K562 (cell line): ENCODE measurements at regions not wholly inside any gene's neighbourhood (a gene's known extent, or its start where the extent isn't known, plus 50 kb on each side); places are given as distances from the start of the nearest gene placed in this dataset.

Source experiments
- DACH1 ChIP-seq: fragments of 450-650 bp; IDR thresholded peaks from 2 replicates; pipeline ENCODE4 v1.6.1; 2018; ENCODE audit not compliant: partially characterized antibody
- EP300 ChIP-seq: IDR thresholded peaks from 2 replicates; pipeline ENCODE4 v1.6.1; 2012; ENCODE audit warnings: low read length, improper control_type of control experiment
- FOXA1 ChIP-seq: fragments of 450-650 bp; IDR thresholded peaks from 2 replicates; pipeline ENCODE4 v1.6.1; 2016; ENCODE audit warnings: mild to moderate bottlenecking, borderline replicate concordance
- MYNN ChIP-seq, 2 experiments: sonication (generic); formaldehyde crosslinking in 1 of 2; IDR thresholded peaks; 2 replicates each; pipeline versions ENCODE4 v1.5.0 to v1.6.1; 2016 to 2020; ENCODE audit warnings: antibody characterized with exemption in 1 of 2, missing genetic modification reagents in 1 of 2
- NFRKB ChIP-seq: fragments of 450-650 bp; IDR thresholded peaks from 2 replicates; pipeline ENCODE4 v1.6.1; 2016; ENCODE audit warnings: low read depth
- POLR2A ChIP-seq: fragments of 450-650 bp; conservative IDR thresholded peaks from 2 replicates; pipeline ENCODE4 v1.6.1; 2016
- POLR2AphosphoS5 ChIP-seq: IDR thresholded peaks from 2 replicates; pipeline ENCODE4 v1.6.1; 2011; ENCODE audit warnings: mild to moderate bottlenecking, low read depth, low read length, moderate library complexity; ENCODE audit not compliant: control insufficient read depth, insufficient read depth
- TAF1 ChIP-seq: IDR thresholded peaks from 2 replicates; pipeline ENCODE4 v1.6.1; 2011; ENCODE audit warnings: mild to moderate bottlenecking, low read length, moderate library complexity; ENCODE audit not compliant: insufficient read depth, control insufficient read depth, severe bottlenecking; ENCODE audit errors: extremely low read depth
- ZNF324 ChIP-seq: fragments of 250-450 bp; sonication (Bioruptor Pico); IDR thresholded peaks from 2 replicates; pipeline ENCODE4 v1.4.0; 2020; ENCODE audit warnings: mild to moderate bottlenecking
- ZNF589 ChIP-seq: fragments of 200-800 bp; sonication (Bioruptor generic); IDR thresholded peaks from 2 replicates; pipeline ENCODE4 v1.6.1; 2016; ENCODE audit warnings: low read depth, missing genetic modification characterization, missing compliant biosample characterization
- ZNF717 ChIP-seq: fragments of 250-450 bp; sonication (Bioruptor Pico); IDR thresholded peaks from 2 replicates; pipeline ENCODE4 v1.5.0; 2021
- TF ChIP-seq, protein P1 (sequence below), 3 experiments: IDR thresholded peaks in 2 of 3; conservative IDR thresholded peaks in 1 of 3; 2 replicates each; pipeline ENCODE4 v1.5.1; 2011 to 2012; ENCODE audit warnings: low read length in 3 of 3, mild to moderate bottlenecking in 3 of 3, control low read depth in 2 of 3, improper control_type of control experiment in 1 of 3, inconsistent platforms in 1 of 3, low read depth in 1 of 3, mixed read lengths in 1 of 3, moderate library complexity in 1 of 3; ENCODE audit not compliant: insufficient read depth in 2 of 3
- TF ChIP-seq, protein P2 (sequence below), 2 experiments: fragments of 450-650 bp in 1 of 2; IDR thresholded peaks; 2 replicates each; pipeline ENCODE4 v1.6.1; 2011 to 2017; ENCODE audit warnings: low read depth in 2 of 2, antibody characterized with exemption in 1 of 2, borderline replicate concordance in 1 of 2, low read length in 1 of 2, mild to moderate bottlenecking in 1 of 2, mixed read lengths in 1 of 2; ENCODE audit not compliant: control insufficient read depth in 1 of 2
- TF ChIP-seq, protein P3 (sequence below): sonication (generic); formaldehyde crosslinking; IDR thresholded peaks from 2 replicates; pipeline ENCODE4 v1.8.1; 2023; ENCODE audit warnings: mild to moderate bottlenecking, missing genetic modification reagents

DNA sequence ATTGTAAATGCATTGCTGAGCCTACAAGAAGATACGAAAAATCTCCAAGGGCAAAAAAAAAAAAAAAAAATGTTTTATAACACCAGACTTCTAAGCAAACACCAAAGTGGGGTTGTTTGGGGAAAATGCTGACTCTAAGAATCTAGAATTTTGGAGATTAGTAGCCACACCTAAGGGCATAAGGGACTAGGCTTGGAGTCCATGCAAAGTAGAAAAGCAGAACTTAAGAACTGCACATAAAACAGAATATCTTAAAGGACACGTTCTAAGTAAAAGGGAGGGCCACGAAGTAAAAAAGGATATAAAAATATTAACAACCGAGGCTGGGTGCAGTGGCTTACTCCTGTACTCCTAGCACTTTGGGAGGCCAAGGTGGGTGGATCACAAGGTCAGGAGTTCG, 269.8 kb upstream of the AUTS2 start:
- TF ChIP-seq, protein P1, sequence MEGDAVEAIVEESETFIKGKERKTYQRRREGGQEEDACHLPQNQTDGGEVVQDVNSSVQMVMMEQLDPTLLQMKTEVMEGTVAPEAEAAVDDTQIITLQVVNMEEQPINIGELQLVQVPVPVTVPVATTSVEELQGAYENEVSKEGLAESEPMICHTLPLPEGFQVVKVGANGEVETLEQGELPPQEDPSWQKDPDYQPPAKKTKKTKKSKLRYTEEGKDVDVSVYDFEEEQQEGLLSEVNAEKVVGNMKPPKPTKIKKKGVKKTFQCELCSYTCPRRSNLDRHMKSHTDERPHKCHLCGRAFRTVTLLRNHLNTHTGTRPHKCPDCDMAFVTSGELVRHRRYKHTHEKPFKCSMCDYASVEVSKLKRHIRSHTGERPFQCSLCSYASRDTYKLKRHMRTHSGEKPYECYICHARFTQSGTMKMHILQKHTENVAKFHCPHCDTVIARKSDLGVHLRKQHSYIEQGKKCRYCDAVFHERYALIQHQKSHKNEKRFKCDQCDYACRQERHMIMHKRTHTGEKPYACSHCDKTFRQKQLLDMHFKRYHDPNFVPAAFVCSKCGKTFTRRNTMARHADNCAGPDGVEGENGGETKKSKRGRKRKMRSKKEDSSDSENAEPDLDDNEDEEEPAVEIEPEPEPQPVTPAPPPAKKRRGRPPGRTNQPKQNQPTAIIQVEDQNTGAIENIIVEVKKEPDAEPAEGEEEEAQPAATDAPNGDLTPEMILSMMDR (IDR thresholded peaks at IDR 0.05 in 2 of 3, conservative IDR thresholded peaks at IDR 0.05 in 1 of 3; ENCODE audit: insufficient read depth in 2 of 3, low read depth in 1 of 3, low read length in 3 of 3): no peak
- TF ChIP-seq POLR2AphosphoS5 (no peak), MYNN (IDR thresholded peaks at IDR 0.05) (no peak), MYNN (CRISPR knock-in tag; IDR thresholded peaks at IDR 0.05) (no peak), TAF1 (no peak), ZNF717 (no peak), EP300 (no peak), ZNF324 (no peak), FOXA1 (no peak), POLR2A (no peak), NFRKB (no peak), DACH1 (no peak), ZNF589 (CRISPR knock-in tag) (no peak)
- TF ChIP-seq, protein P2, sequence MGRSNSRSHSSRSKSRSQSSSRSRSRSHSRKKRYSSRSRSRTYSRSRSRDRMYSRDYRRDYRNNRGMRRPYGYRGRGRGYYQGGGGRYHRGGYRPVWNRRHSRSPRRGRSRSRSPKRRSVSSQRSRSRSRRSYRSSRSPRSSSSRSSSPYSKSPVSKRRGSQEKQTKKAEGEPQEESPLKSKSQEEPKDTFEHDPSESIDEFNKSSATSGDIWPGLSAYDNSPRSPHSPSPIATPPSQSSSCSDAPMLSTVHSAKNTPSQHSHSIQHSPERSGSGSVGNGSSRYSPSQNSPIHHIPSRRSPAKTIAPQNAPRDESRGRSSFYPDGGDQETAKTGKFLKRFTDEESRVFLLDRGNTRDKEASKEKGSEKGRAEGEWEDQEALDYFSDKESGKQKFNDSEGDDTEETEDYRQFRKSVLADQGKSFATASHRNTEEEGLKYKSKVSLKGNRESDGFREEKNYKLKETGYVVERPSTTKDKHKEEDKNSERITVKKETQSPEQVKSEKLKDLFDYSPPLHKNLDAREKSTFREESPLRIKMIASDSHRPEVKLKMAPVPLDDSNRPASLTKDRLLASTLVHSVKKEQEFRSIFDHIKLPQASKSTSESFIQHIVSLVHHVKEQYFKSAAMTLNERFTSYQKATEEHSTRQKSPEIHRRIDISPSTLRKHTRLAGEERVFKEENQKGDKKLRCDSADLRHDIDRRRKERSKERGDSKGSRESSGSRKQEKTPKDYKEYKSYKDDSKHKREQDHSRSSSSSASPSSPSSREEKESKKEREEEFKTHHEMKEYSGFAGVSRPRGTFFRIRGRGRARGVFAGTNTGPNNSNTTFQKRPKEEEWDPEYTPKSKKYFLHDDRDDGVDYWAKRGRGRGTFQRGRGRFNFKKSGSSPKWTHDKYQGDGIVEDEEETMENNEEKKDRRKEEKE (IDR thresholded peaks at IDR 0.05; ENCODE audit: borderline replicate concordance in 1 of 2, control insufficient read depth in 1 of 2, low read depth in 2 of 2, low read length in 1 of 2): no peak
- TF ChIP-seq, protein P3, sequence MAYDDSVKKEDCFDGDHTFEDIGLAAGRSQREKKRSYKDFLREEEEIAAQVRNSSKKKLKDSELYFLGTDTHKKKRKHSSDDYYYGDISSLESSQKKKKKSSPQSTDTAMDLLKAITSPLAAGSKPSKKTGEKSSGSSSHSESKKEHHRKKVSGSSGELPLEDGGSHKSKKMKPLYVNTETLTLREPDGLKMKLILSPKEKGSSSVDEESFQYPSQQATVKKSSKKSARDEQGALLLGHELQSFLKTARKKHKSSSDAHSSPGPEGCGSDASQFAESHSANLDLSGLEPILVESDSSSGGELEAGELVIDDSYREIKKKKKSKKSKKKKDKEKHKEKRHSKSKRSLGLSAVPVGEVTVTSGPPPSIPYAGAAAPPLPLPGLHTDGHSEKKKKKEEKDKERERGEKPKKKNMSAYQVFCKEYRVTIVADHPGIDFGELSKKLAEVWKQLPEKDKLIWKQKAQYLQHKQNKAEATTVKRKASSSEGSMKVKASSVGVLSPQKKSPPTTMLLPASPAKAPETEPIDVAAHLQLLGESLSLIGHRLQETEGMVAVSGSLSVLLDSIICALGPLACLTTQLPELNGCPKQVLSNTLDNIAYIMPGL (CRISPR knock-in tag): no peak
